Nephron progenitor cell (in vitro differentiated cells): ENCODE measurements at regions not wholly inside any gene's neighbourhood (a gene's known extent, or its start where the extent isn't known, plus 50 kb on each side); places are given as distances from the start of the nearest gene placed in this dataset.
"Not testable (repeated sequence)": the region's sequence is repeated elsewhere in the genome, so short reads cannot be mapped to it uniquely, and the experiment has no call there.

Experiments used
- DNase-seq: peaks from one replicate; pipeline ENCODE4 v3.0.0; 2021
- H3K27ac Mint-ChIP-seq: 2 replicates; pipeline ENCODE4 v1.8.0; 2021; ENCODE audit warnings: mild to moderate bottlenecking, moderate library complexity, mixed read lengths
- H3K27me3 Mint-ChIP-seq: 2 replicates; pipeline ENCODE4 v1.8.0; 2021; ENCODE audit warnings: mild to moderate bottlenecking, low read depth, mixed read lengths; ENCODE audit not compliant: poor library complexity
- H3K36me3 Mint-ChIP-seq: 2 replicates; pipeline ENCODE4 v1.8.0; 2021; ENCODE audit warnings: low read depth, mixed read lengths
- H3K4me1 Mint-ChIP-seq: 2 replicates; pipeline ENCODE4 v1.8.0; 2021; ENCODE audit warnings: mixed read lengths
- H3K4me3 Mint-ChIP-seq: 2 replicates; pipeline ENCODE4 v1.8.0; 2021; ENCODE audit warnings: mild to moderate bottlenecking, moderate library complexity, mixed read lengths
- H3K9me3 Mint-ChIP-seq: 2 replicates; pipeline ENCODE4 v1.8.0; 2021; ENCODE audit warnings: mild to moderate bottlenecking, moderate library complexity, mixed read lengths
- TF ChIP-seq, protein P1 (sequence below): fragments of 200-600 bp; sonication (generic); IDR thresholded peaks from 2 replicates; pipeline ENCODE4 v1.5.0; 2021; ENCODE audit warnings: antibody characterized with exemption

GRCh38 chr16:35794896-35795295 lies 2335.5 kb downstream of the TP53TG3F start:
- no peak for DNase-seq
- TF ChIP-seq, protein P1, sequence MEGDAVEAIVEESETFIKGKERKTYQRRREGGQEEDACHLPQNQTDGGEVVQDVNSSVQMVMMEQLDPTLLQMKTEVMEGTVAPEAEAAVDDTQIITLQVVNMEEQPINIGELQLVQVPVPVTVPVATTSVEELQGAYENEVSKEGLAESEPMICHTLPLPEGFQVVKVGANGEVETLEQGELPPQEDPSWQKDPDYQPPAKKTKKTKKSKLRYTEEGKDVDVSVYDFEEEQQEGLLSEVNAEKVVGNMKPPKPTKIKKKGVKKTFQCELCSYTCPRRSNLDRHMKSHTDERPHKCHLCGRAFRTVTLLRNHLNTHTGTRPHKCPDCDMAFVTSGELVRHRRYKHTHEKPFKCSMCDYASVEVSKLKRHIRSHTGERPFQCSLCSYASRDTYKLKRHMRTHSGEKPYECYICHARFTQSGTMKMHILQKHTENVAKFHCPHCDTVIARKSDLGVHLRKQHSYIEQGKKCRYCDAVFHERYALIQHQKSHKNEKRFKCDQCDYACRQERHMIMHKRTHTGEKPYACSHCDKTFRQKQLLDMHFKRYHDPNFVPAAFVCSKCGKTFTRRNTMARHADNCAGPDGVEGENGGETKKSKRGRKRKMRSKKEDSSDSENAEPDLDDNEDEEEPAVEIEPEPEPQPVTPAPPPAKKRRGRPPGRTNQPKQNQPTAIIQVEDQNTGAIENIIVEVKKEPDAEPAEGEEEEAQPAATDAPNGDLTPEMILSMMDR: no peak
- H3K9me3 Mint-ChIP-seq: peaks cover 94% of the 10 kb centered on the region
- H3K4me3 Mint-ChIP-seq: no peak overlapping the region
- H3K27me3 Mint-ChIP-seq: no peaks in the 10 kb centered on the region
- H3K36me3 Mint-ChIP-seq: no peaks in the 10 kb centered on the region
- no peak overlapping the region for H3K27ac Mint-ChIP-seq
- H3K4me1 Mint-ChIP-seq: no peaks in the 10 kb centered on the region

- TF ChIP-seq, protein P1: no peak
- H3K9me3 Mint-ChIP-seq: peaks cover 90% of the 10 kb centered on the region
- H3K27me3 Mint-ChIP-seq: no peaks in the 10 kb centered on the region
- no peaks in the 10 kb centered on the region for H3K36me3 Mint-ChIP-seq
- H3K27ac Mint-ChIP-seq: no peak overlapping the region
- H3K4me1 Mint-ChIP-seq: no peaks in the 10 kb centered on the region
- no peak for DNase-seq
- H3K4me3 Mint-ChIP-seq: no peak overlapping the region
Measured at GRCh38 chr16:35795361-35796029, 2336.1 kb downstream of the TP53TG3F start.

GRCh38 chr16:35797811-35798210 lies 2338.4 kb downstream of the TP53TG3F start:
- Mint-ChIP-seq H3K27ac (no peak overlapping the region), H3K9me3 (peaks cover 86% of the 10 kb centered on the region)
- TF ChIP-seq, protein P1: no peak

GRCh38 chr16:35798885-35799426 lies 2339.5 kb downstream of the TP53TG3F start:
- Mint-ChIP-seq H3K27ac (no peak overlapping the region), H3K4me1 (no peaks in the 10 kb centered on the region), H3K27me3 (no peaks in the 10 kb centered on the region), H3K9me3 (peaks cover 85% of the 10 kb centered on the region), H3K4me3 (no peak overlapping the region), H3K36me3 (no peaks in the 10 kb centered on the region)
- no peak for DNase-seq
- TF ChIP-seq, protein P1: no peak

More at GRCh38 chr16:35797811-35798210, 2338.4 kb downstream of the TP53TG3F start:
- no peak for DNase-seq
- no peaks in the 10 kb centered on the region for H3K36me3 Mint-ChIP-seq
- no peaks in the 10 kb centered on the region for H3K27me3 Mint-ChIP-seq
- H3K4me3 Mint-ChIP-seq: no peak overlapping the region
- no peaks in the 10 kb centered on the region for H3K4me1 Mint-ChIP-seq

DNA sequence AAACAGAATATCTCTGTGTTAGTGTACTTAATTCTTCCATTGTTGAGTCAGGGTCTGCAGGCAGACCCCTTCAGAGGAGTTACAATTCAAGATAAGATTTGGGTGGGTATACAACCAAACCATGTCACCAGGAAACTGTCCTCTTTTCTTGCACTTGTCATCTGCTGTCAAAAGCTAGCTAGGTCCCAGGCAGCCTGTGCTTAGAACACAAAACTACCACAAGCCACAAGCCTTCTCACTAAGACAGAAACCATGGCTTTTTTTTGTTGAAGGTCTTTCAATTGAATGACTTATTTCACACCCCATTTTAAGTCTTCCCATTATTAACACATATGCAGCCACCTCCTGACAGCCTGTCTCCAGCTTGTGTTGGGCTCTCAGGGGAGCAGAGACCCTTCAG lies 2345.1 kb downstream of the TP53TG3F start:
- not testable (repeated sequence) for H3K36me3 Mint-ChIP-seq, DNase-seq, H3K4me3 Mint-ChIP-seq, H3K27ac Mint-ChIP-seq, H3K4me1 Mint-ChIP-seq, H3K27me3 Mint-ChIP-seq
- peaks cover 71% of the 10 kb centered on the region for H3K9me3 Mint-ChIP-seq

DNA sequence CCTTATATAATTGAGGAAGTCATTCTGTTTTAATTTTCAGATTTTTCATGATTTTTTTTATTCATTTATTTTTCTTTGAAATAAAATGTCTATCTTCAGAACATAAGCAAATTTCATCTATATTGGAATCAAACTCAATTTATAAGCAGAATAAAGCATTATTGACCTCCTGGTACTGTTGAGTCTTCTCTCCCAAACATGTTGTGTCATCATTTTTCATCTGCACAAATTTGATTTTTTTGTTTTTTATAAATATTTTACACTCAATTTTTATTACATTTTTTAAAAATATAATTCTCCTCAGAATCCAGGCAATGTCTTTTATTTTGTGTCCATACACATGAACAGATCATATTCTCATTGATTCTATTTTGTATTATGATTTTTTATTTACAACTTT lies 2363.9 kb downstream of the TP53TG3F start:
- H3K27ac Mint-ChIP-seq: no peak overlapping the region
- TF ChIP-seq, protein P1: no peak
- DNase-seq: no peak
- peaks cover 3% of the 10 kb centered on the region for H3K27me3 Mint-ChIP-seq
- peaks cover 57% of the 10 kb centered on the region for H3K9me3 Mint-ChIP-seq
- no peak overlapping the region for H3K4me3 Mint-ChIP-seq
- H3K4me1 Mint-ChIP-seq: no peaks in the 10 kb centered on the region
- H3K36me3 Mint-ChIP-seq: no peaks in the 10 kb centered on the region
